ENCODE measurements at regions not wholly inside any gene's neighbourhood (a gene's known extent, or its start where the extent isn't known, plus 50 kb on each side); places are given as distances from the start of the nearest gene placed in this dataset.
"Not testable (repeated sequence)": the region's sequence is repeated elsewhere in the genome, so short reads cannot be mapped to it uniquely, and the experiment has no call there.

DNA sequence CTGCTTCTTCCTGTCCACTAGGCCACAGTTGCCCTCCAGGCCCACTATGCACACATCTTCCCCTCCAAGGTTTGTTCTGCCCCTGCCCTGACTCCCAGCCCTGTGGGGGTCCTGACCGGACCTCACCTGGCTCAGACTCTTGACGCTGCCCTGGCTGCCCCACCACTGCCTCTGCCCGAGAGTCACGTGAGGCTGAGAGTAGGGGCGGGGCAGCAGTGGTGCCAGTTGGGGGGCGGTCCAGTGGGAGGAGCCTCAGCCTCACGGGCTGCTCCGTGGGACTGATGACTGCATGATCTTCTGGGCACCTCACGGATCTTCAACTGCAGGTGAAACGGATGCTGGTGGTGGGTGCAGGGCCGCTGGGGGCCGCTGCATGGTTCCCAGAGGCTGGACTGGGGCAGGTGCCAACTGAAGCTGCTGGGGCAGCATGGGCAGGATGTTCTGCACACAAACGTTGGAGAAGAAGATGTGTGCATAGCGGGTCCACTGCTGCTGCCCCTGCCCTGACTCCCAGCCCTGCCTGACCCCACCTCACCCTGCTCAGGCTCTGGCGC lies 77.6 kb downstream of the HHIPL2 start:
- not testable (repeated sequence) for DNase-seq

- DNase-seq: no peak
These were observed 81.6 kb downstream of the HHIPL2 start for GRCh38 chr1:222466150-222466865.

DNA sequence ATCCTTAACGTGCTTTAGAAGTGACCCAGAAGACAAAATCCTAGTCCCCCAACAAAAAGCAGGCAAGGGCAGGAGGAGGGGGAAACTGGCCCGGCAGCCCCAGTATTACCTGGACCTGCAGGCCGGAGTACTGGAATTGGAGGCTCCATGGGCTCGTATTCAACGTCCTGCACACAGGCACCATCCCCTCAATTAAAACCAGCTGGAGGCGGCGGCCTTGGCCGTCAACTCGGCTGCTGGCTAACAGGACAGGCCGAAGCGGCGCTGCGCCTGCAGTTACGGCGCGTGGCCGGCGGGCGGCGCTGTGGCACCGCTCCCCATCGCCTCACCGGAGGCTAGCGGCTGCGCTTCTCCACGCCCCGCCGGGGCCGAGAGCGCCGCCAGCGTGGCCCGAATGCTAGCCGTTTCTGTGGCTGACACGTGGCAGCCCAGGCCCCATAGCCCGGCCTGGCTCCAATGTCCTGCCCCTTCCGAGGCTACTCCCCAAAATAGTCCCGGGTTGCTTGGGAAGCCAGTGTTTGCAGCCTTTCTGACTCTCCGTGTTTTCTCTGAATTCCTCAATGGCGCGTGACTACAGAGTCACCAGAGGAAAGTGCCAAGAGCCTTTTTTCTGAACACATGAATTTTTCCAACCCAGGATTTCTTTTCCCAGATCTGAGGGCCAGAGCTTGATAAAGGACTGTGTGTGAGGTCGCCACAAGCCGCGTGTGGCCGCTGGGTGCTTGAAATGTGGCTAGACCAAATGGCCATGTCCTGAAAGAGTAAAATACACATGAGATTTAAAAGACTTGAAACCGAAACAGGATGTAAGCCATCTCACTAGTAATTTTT lies 82.5 kb downstream of the HHIPL2 start:
- DNase-seq: peak; percentile 42 to 78

DNA sequence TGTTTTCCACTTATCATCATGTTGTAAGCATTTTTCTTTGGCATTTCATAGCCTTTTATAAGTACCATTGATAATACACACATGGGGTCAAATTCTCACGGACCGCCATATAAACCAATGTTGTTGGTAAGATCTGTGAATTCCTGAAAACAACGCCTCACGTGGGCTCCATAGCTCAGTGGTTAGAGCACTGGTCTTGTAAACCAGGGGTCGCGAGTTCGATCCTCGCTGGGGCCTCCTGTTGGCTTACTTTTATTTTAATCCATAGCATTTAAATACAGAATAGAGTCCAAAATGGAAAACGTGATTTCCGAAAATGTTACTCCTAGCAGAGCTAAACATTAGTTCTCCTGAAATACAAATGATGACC lies 83.1 kb downstream of the HHIPL2 start:
- DNase-seq: no peak

- DNase-seq: no peak
These were observed 84.7 kb downstream of the HHIPL2 start for GRCh38 chr1:222463059-222463730.

DNA sequence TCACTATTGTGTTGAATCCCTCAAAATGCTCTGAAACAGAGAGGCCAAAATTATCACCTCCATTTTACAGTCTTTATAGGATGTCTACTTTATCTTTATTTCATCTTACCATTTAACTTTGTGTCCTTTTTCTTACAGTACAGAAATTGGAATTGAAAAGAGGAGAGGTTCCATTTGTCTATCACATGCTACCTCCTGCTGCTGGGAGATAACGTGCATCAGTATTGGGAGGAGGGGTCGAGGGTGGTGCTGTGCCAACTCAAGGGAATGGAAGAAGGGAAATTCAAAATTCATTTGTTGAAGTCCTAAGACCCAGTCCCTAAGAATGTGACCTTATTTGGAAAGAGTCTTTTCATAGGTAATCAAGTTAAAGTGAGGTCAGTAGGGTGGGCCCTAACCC lies 85.3 kb downstream of the HHIPL2 start:
- no peak for DNase-seq

- DNase-seq: no peak
These were observed 86.0 kb downstream of the HHIPL2 start for GRCh38 chr1:222461941-222462340.

- DNase-seq: no peak
These were observed 88.3 kb downstream of the HHIPL2 start for GRCh38 chr1:222459652-222460051.

GRCh38 chr1:222457513-222457912 lies 90.4 kb downstream of the HHIPL2 start:
- no peak for DNase-seq

GRCh38 chr1:222457084-222457483 lies 90.8 kb downstream of the HHIPL2 start:
- no peak for DNase-seq

DNA sequence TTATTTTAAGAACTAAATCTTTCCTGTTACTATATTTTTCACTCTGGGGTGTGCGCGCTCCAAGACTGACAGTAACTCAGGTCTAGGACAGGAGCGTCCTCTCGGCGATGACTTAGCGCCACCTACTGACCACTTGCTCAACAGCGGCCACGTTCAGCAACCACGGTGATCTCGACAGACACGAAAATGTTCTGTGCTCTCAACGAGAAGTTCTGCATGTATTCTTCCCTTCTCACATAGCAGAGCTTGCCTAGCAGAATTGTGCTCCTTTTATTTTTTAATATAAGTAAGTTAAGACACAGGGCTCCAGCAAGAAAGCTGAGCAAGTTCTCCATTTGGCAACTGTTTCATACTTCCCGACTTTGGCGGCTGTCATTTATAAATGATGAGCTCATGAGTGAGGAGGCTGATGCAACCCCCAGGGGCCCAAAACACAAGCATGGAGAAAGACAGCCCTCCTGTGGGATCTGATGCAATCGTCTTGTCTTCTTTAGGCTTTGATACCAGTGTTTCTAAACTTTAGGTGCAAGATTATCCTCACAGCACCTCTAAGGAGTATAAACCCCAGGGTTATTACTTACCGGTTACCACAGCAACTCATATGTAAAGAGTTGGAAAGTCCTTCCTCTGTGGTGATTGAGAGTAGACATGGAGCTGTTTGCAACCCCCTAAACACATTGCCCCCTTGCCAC lies 92.6 kb downstream of the HHIPL2 start:
- peak; percentile 25 to 78 for DNase-seq

GRCh38 chr1:222454782-222455181 lies 93.1 kb downstream of the HHIPL2 start:
- no peak for DNase-seq

DNA sequence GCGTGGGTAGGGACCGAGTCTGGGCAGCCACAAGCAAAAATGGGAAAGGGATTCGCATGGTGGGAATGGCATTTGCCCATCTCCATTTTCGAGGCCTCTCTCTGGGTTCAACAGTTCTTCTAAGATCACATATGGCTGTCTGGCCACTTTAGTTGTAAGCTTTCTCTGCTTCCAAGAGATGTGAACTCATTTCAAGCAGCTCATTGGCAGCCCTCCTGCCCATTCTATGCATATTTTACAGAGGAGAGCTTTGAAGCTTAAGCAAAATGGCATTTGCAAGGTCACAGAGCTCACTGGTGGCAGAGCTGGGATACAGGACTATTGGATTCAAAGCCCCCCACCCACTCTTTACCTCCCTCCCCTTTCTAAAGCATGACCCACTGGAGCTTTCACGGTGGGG lies 93.7 kb downstream of the HHIPL2 start:
- no peak for DNase-seq

GRCh38 chr1:222452031-222452430 lies 95.9 kb downstream of the HHIPL2 start:
- no peak for DNase-seq

GRCh38 chr1:222443566-222443965 lies 104.3 kb downstream of the HHIPL2 start:
- DNase-seq: no peak

GRCh38 chr1:222441066-222441465 lies 106.8 kb downstream of the HHIPL2 start:
- no peak for DNase-seq

DNA sequence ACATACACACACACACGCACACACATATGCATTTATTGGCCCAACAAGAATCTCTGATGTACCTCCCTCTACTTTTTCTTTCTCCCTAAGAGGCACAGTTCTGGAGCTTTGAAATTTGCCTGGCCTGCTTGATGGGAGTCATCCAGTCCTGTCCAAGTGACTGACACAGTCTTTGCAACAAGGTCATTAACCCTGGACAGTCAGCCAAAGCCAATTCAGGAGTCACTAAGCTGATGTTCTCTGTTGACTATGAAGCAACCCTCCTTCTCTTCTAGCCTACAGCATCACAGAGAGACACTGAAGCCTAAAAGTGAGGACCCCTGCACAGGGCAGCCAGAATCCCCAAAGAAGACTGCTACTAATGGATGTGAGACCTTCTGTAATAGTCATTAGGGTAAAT lies 123.1 kb downstream of the HHIPL2 start:
- DNase-seq: no peak

GRCh38 chr1:222421380-222421779 lies 126.5 kb downstream of the HHIPL2 start:
- no peak for DNase-seq

GRCh38 chr1:222420633-222421032 lies 127.3 kb downstream of the HHIPL2 start:
- no peak for DNase-seq

GRCh38 chr1:222418654-222419053 lies 129.2 kb downstream of the HHIPL2 start:
- DNase-seq: no peak

GRCh38 chr1:222417264-222417663 lies 130.6 kb downstream of the HHIPL2 start:
- DNase-seq: no peak

- no peak for DNase-seq
These were observed 131.7 kb downstream of the HHIPL2 start for GRCh38 chr1:222416001-222416791.
